LoVo (cell line): ENCODE measurements at regions not wholly inside any gene's neighbourhood (a gene's known extent, or its start where the extent isn't known, plus 50 kb on each side); places are given as distances from the start of the nearest gene placed in this dataset.
"Not testable (repeated sequence)": the region's sequence is repeated elsewhere in the genome, so short reads cannot be mapped to it uniquely, and the experiment has no call there.

ENCODE experiments used
- DNase-seq: peaks from one replicate; pipeline ENCODE4 v3.0.0-alpha.2; 2016; ENCODE audit warnings: low spot score

- no peak for DNase-seq
Measured at GRCh38 chr2:22124003-22124402, 1000.2 kb downstream of the TDRD15 start.

GRCh38 chr2:22126106-22126505 lies 1002.3 kb downstream of the TDRD15 start:
- no peak for DNase-seq

GRCh38 chr2:22126978-22127377 lies 1003.2 kb downstream of the TDRD15 start:
- no peak for DNase-seq

- DNase-seq = no peak
Measured at GRCh38 chr2:22134421-22134820, 1010.7 kb downstream of the TDRD15 start.

- no peak for DNase-seq
Measured at GRCh38 chr2:22136446-22136845, 1012.7 kb downstream of the TDRD15 start.

- DNase-seq = no peak
Measured at GRCh38 chr2:22143840-22144239, 1020.1 kb downstream of the TDRD15 start.

GRCh38 chr2:22153931-22154613 lies 1030.3 kb downstream of the TDRD15 start:
- DNase-seq = no peak

GRCh38 chr2:22156661-22157060 lies 1032.9 kb downstream of the TDRD15 start:
- not testable (repeated sequence) for DNase-seq

GRCh38 chr2:22167256-22167655 lies 1043.5 kb downstream of the TDRD15 start:
- no peak for DNase-seq

GRCh38 chr2:22175003-22175402 lies 1051.2 kb downstream of the TDRD15 start:
- no peak for DNase-seq

- DNase-seq = no peak
Measured at GRCh38 chr2:22185251-22185650, 1061.5 kb downstream of the TDRD15 start.

GRCh38 chr2:22186261-22186828 lies 1062.6 kb downstream of the TDRD15 start:
- DNase-seq = not testable (repeated sequence)

GRCh38 chr2:22189893-22190480 lies 1066.2 kb downstream of the TDRD15 start:
- no peak for DNase-seq

GRCh38 chr2:22194218-22194617 lies 1070.5 kb downstream of the TDRD15 start:
- no peak for DNase-seq

GRCh38 chr2:22196806-22197205 lies 1073.0 kb downstream of the TDRD15 start:
- no peak for DNase-seq

GRCh38 chr2:22198381-22199283 lies 1074.9 kb downstream of the TDRD15 start:
- no peak for DNase-seq

GRCh38 chr2:22199994-22200393 lies 1076.2 kb downstream of the TDRD15 start:
- DNase-seq = no peak

- DNase-seq = no peak
Measured at GRCh38 chr2:22209545-22209944, 1085.8 kb downstream of the TDRD15 start.

GRCh38 chr2:22213237-22213636 lies 1089.5 kb downstream of the TDRD15 start:
- no peak for DNase-seq

GRCh38 chr2:22215517-22215916 lies 1091.7 kb downstream of the TDRD15 start:
- DNase-seq = no peak

GRCh38 chr2:22217881-22218280 lies 1094.1 kb downstream of the TDRD15 start:
- DNase-seq = no peak

- no peak for DNase-seq
Measured at GRCh38 chr2:22221006-22221405, 1097.2 kb downstream of the TDRD15 start.

GRCh38 chr2:22238967-22239366 lies 1115.2 kb downstream of the TDRD15 start:
- DNase-seq = no peak
